ENCODE measurements at regions not wholly inside any gene's neighbourhood (a gene's known extent, or its start where the extent isn't known, plus 50 kb on each side); places are given as distances from the start of the nearest gene placed in this dataset.

GRCh38 chr18:51753365-51754057 lies 556.0 kb upstream of the MEX3C start:
- Histone ChIP-seq H3K56ac (replicated peaks; ENCODE audit: insufficient read length, low read depth, low read length) (no peak overlapping the region), H4K8ac (ENCODE audit: extremely low read depth, insufficient read depth, low read length) (no peak overlapping the region), H3K27ac (ENCODE audit: low read depth, low read length) (no peak overlapping the region), H3K4me2 (ENCODE audit: insufficient read depth in 1 of 2, low read depth in 2 of 2, low read length in 2 of 2) (no peak overlapping the region), H3K23ac (ENCODE audit: insufficient read length) (no peak overlapping the region), H3K4ac (replicated peaks; ENCODE audit: insufficient read length, low read depth, low read length) (no peak overlapping the region), H2AK5ac (ENCODE audit: low read depth, low read length) (no peak overlapping the region), H3K14ac (ENCODE audit: insufficient read length) (no peak overlapping the region), H3K4me1 (replicated peaks in 1 of 4; ENCODE audit: control insufficient read depth in 3 of 4, insufficient read depth in 4 of 4, low read length in 3 of 4) (peaks cover 0 to 4% (median 0%) of the 10 kb centered on the region in 4 experiments; a peak in 2 of 7 replicates), H3K18ac (ENCODE audit: extremely low read depth, low read length) (no peak overlapping the region), H3K23me2 (ENCODE audit: low read depth, low read length) (no peaks in the 10 kb centered on the region), H2BK15ac (ENCODE audit: low read length) (no peak overlapping the region), H3K36me3 (ENCODE audit: control insufficient read depth in 2 of 4, insufficient read depth in 4 of 4, low read length in 3 of 4) (no peaks in the 10 kb centered on the region), H4K20me1 (replicated peaks in 1 of 2; ENCODE audit: control insufficient read depth in 1 of 2, insufficient read depth in 2 of 2, low read length in 2 of 2) (no peaks in the 10 kb centered on the region), H3K4me3 (ENCODE audit: extremely low read depth in 1 of 4, insufficient read depth in 2 of 4, low read depth in 3 of 4, low read length in 4 of 4) (no peak overlapping the region), H3K27me3 (replicated peaks in 1 of 4; ENCODE audit: control insufficient read depth in 3 of 4, extremely low read depth in 1 of 4, insufficient read depth in 3 of 4, low read length in 3 of 4) (no peaks in the 10 kb centered on the region), H2BK12ac (ENCODE audit: low read depth, low read length) (no peak overlapping the region), H3K79me2 (ENCODE audit: control insufficient read depth in 1 of 2, insufficient read depth in 2 of 2, low read length in 2 of 2) (no peaks in the 10 kb centered on the region), H3K9me3 (ENCODE audit: insufficient read depth in 2 of 2, low read depth in 1 of 2, low read length in 1 of 2) (no peaks in the 10 kb centered on the region), H4K91ac (replicated peaks; ENCODE audit: insufficient read length, low read length) (no peak overlapping the region), H3K79me1 (ENCODE audit: low read depth, low read length) (no peaks in the 10 kb centered on the region), H3K9ac (replicated peaks in 1 of 4; ENCODE audit: extremely low read depth in 1 of 4, low read depth in 3 of 4, low read length in 3 of 4) (no peak overlapping the region), H2BK120ac (replicated peaks; ENCODE audit: low read depth, low read length) (no peak overlapping the region), H4K5ac (ENCODE audit: insufficient read length, low read depth, low read length) (no peak overlapping the region), H2AFZ (ENCODE audit: low read length) (no peak overlapping the region), H2BK20ac (ENCODE audit: low read length) (no peak overlapping the region), H2BK5ac (ENCODE audit: low read depth, low read length) (no peak overlapping the region)
- DNase-seq (ENCODE audit: low read depth in 1 of 2, low spot score in 2 of 2) (no peak), FAIRE-seq (no peak)
- WGBS, 2 experiments (ENCODE audit: extremely low coverage in 1 of 2, insufficient coverage in 1 of 2, insufficient read length in 1 of 2, insufficient replicate concordance in 2 of 2, low coverage in 1 of 2, low lambda C conversion rate in 2 of 2, missing lambda C conversion rate in 1 of 2): 79% methylated on average over 5 of the region's 5 CpGs; no CpG with 5 or more reads in 1 of the 2 experiments
- TF ChIP-seq CHD1 (IDR thresholded peaks at IDR 0.05; ENCODE audit: low read depth, low read length) (no peak), SP1 (IDR thresholded peaks at IDR 0.05; ENCODE audit: low read depth, low read length) (no peak), KDM5A (IDR thresholded peaks at IDR 0.05; ENCODE audit: low read length) (no peak), YY1 (IDR thresholded peaks at IDR 0.05; ENCODE audit: low read depth, low read length) (no peak), HDAC6 (IDR thresholded peaks at IDR 0.05; ENCODE audit: low read depth, low read length) (no peak), SP4 (IDR thresholded peaks at IDR 0.05; ENCODE audit: low read length) (no peak), USF2 (IDR thresholded peaks at IDR 0.05; ENCODE audit: low read length) (no peak), TCF12 (IDR thresholded peaks at IDR 0.05; ENCODE audit: low read depth, low read length) (no peak)
- POLR2A ChIA-PET (ENCODE audit: partially characterized antibody): no interaction called here
- CTCF ChIA-PET (ENCODE audit: partially characterized antibody): no interaction called here
